GM23248 (cell line): ENCODE measurements at regions not wholly inside any gene's neighbourhood (a gene's known extent, or its start where the extent isn't known, plus 50 kb on each side); places are given as distances from the start of the nearest gene placed in this dataset.

ENCODE experiments used
- DNase-seq: peaks from one replicate; pipeline ENCODE4 v3.0.0-alpha.2; 2015
- H2AFZ ChIP-seq: fragments of 200-600 bp; sonication (generic); 2 replicates; pipeline ENCODE4 v1.6.1; 2016; ENCODE audit warnings: antibody characterized with exemption
- H3F3A ChIP-seq: fragments of 200-600 bp; sonication (generic); 2 replicates; pipeline ENCODE4 v1.6.1; 2016; ENCODE audit warnings: mild to moderate bottlenecking, antibody characterized with exemption, mixed run types; ENCODE audit not compliant: insufficient read depth
- H3K27ac ChIP-seq: fragments of 200-600 bp; sonication (generic); 2 replicates; pipeline ENCODE4 v1.5.1; 2016; ENCODE audit warnings: mild to moderate bottlenecking
- H3K27me3 ChIP-seq: fragments of 200-600 bp; sonication (generic); replicated peaks from 2 replicates; pipeline ENCODE4 v1.6.1; 2016; ENCODE audit warnings: mild to moderate bottlenecking; ENCODE audit not compliant: insufficient read depth
- H3K36me3 ChIP-seq: fragments of 200-600 bp; sonication (generic); 2 replicates; pipeline ENCODE4 v1.6.1; 2016; ENCODE audit warnings: low read depth, mild to moderate bottlenecking
- H3K4me1 ChIP-seq: fragments of 200-600 bp; sonication (generic); 2 replicates; pipeline ENCODE4 v1.6.1; 2016; ENCODE audit warnings: mild to moderate bottlenecking; ENCODE audit not compliant: insufficient read depth
- H3K4me2 ChIP-seq: fragments of 200-600 bp; sonication (generic); one replicate; pipeline ENCODE4 v1.6.1; 2016; ENCODE audit warnings: mild to moderate bottlenecking; ENCODE audit not compliant: unreplicated experiment
- H3K4me3 ChIP-seq: fragments of 200-600 bp; sonication (generic); 2 replicates; pipeline ENCODE4 v1.5.1; 2016; ENCODE audit warnings: mild to moderate bottlenecking
- H3K79me2 ChIP-seq: fragments of 200-600 bp; sonication (generic); 2 replicates; pipeline ENCODE4 v1.6.1; 2016; ENCODE audit warnings: mild to moderate bottlenecking; ENCODE audit not compliant: insufficient read depth
- H3K9ac ChIP-seq: fragments of 200-600 bp; sonication (generic); 2 replicates; pipeline ENCODE4 v1.6.1; 2016; ENCODE audit warnings: mild to moderate bottlenecking
- H3K9me2 ChIP-seq: fragments of 200-600 bp; sonication (generic); 2 replicates; pipeline ENCODE4 v1.6.1; 2016; ENCODE audit warnings: mixed run types, mild to moderate bottlenecking, moderate library complexity; ENCODE audit not compliant: insufficient read depth
- H3K9me3 ChIP-seq: fragments of 200-600 bp; sonication (generic); one replicate; pipeline ENCODE4 v1.6.1; 2017; ENCODE audit warnings: low read depth
- H4K20me1 ChIP-seq: fragments of 200-600 bp; sonication (generic); 2 replicates; pipeline ENCODE4 v1.6.0; 2016; ENCODE audit not compliant: insufficient read depth
- EZH2 ChIP-seq: fragments of 200-600 bp; sonication (generic); IDR thresholded peaks from 2 replicates; pipeline ENCODE4 v1.6.1; 2018; ENCODE audit warnings: antibody characterized with exemption, mild to moderate bottlenecking; ENCODE audit not compliant: insufficient read depth, poor library complexity, severe bottlenecking
- EZH2phosphoT487 ChIP-seq: fragments of 200-600 bp; sonication (generic); IDR thresholded peaks from 2 replicates; pipeline ENCODE4 v1.6.1; 2018; ENCODE audit warnings: antibody characterized with exemption, moderate library complexity, mild to moderate bottlenecking, low read depth; ENCODE audit not compliant: insufficient read depth
- WGBS, 2 experiments: methylation state at CpG; one replicate each; pipeline ENCODE4 v1.1.6; 2015 to 2017; ENCODE audit warnings: low lambda C conversion rate in 2 of 2, low coverage in 1 of 2; ENCODE audit errors: missing lambda C conversion rate in 2 of 2; 5-methylcytosine and 5-hydroxymethylcytosine counted together
- in situ Hi-C: fragments of 300-500 bp; cut with MboI; formaldehyde crosslinking; loops from 2 replicates; pipeline ENCODE4 v1.15.0; 2020

GRCh38 chr3:170776887-170777563 is 93.0 kb downstream of the RPL22L1 start:
- H3K4me2 ChIP-seq: no peak overlapping the region
- H3K9me3 ChIP-seq: no peaks in the 10 kb centered on the region
- 75% methylated on average over 5 of the region's 5 CpGs for WGBS, 2 experiments
- H3K4me3 ChIP-seq: no peak overlapping the region
- no peaks in the 10 kb centered on the region for H3F3A ChIP-seq
- TF ChIP-seq EZH2phosphoT487 (no peak), EZH2 (no peak)
- no peaks in the 10 kb centered on the region for H3K27me3 ChIP-seq
- in situ Hi-C loops: no loop called here
- no peaks in the 10 kb centered on the region for H4K20me1 ChIP-seq
- no peaks in the 10 kb centered on the region for H3K36me3 ChIP-seq
- no peaks in the 10 kb centered on the region for H3K79me2 ChIP-seq
- DNase-seq: no peak
- no peak overlapping the region for H2AFZ ChIP-seq
- H3K4me1 ChIP-seq: no peaks in the 10 kb centered on the region
- H3K9me2 ChIP-seq: no peaks in the 10 kb centered on the region
- no peak overlapping the region for H3K9ac ChIP-seq
- H3K27ac ChIP-seq: no peak overlapping the region

GRCh38 chr3:170773682-170774425 is 96.1 kb downstream of the RPL22L1 start:
- Histone ChIP-seq H3K9me3 (no peaks in the 10 kb centered on the region), H3K9me2 (no peaks in the 10 kb centered on the region), H3K4me1 (no peaks in the 10 kb centered on the region), H3K27me3 (no peaks in the 10 kb centered on the region), H3K36me3 (no peaks in the 10 kb centered on the region), H3K27ac (no peak overlapping the region), H3K4me2 (no peak overlapping the region), H4K20me1 (no peaks in the 10 kb centered on the region), H3F3A (no peaks in the 10 kb centered on the region), H3K9ac (no peak overlapping the region), H2AFZ (no peak overlapping the region), H3K4me3 (no peak overlapping the region), H3K79me2 (no peaks in the 10 kb centered on the region)
- TF ChIP-seq EZH2: no peak
- no peak for TF ChIP-seq EZH2phosphoT487
- in situ Hi-C loops: no loop called here
- no peak for DNase-seq
- 92 to 93% methylated on average over 4 of the region's 4 CpGs for WGBS, 2 experiments

GRCh38 chr3:170772175-170772574 is 97.8 kb downstream of the RPL22L1 start:
- peaks cover 3% of the 10 kb centered on the region; the same call in 1 of the 2 replicates for H3F3A ChIP-seq
- in situ Hi-C loops: no loop called here
- H2AFZ ChIP-seq: no peak overlapping the region
- peaks cover 5% of the 10 kb centered on the region; the same call in 1 of the 2 replicates for H3K4me1 ChIP-seq
- H3K27ac ChIP-seq: no peak overlapping the region
- no peaks in the 10 kb centered on the region for H3K9me2 ChIP-seq
- TF ChIP-seq EZH2phosphoT487 (no peak), EZH2 (no peak)
- H3K27me3 ChIP-seq: no peaks in the 10 kb centered on the region
- no peaks in the 10 kb centered on the region for H4K20me1 ChIP-seq
- H3K9ac ChIP-seq: no peak overlapping the region
- DNase-seq: no peak
- no peaks in the 10 kb centered on the region for H3K9me3 ChIP-seq
- H3K4me3 ChIP-seq: no peak overlapping the region
- 56 to 69% methylated on average over 1 of the region's 1 CpG for WGBS, 2 experiments
- no peaks in the 10 kb centered on the region for H3K79me2 ChIP-seq
- H3K4me2 ChIP-seq: no peak overlapping the region
- H3K36me3 ChIP-seq: no peaks in the 10 kb centered on the region

GRCh38 chr3:170768334-170768801 is 101.6 kb downstream of the RPL22L1 start:
- no peak overlapping the region for H3K27ac ChIP-seq
- DNase-seq: peak; percentile 58
- in situ Hi-C loops: no loop called here
- no peaks in the 10 kb centered on the region for H3K9me3 ChIP-seq
- WGBS, 2 experiments: 15 to 39% methylated on average over 2 of the region's 2 CpGs
- H3K9ac ChIP-seq: no peak overlapping the region
- no peaks in the 10 kb centered on the region for H3K79me2 ChIP-seq
- peaks cover 3% of the 10 kb centered on the region; the same call in 1 of the 2 replicates for H3F3A ChIP-seq
- TF ChIP-seq EZH2phosphoT487: no peak
- H3K27me3 ChIP-seq: no peaks in the 10 kb centered on the region
- no peaks in the 10 kb centered on the region for H4K20me1 ChIP-seq
- H3K4me2 ChIP-seq: no peak overlapping the region
- H3K4me3 ChIP-seq: no peak overlapping the region
- peaks cover 5% of the 10 kb centered on the region; the same call in 1 of the 2 replicates for H3K4me1 ChIP-seq
- no peaks in the 10 kb centered on the region for H3K9me2 ChIP-seq
- peak overlapping the region; percentile 66 for H2AFZ ChIP-seq
- H3K36me3 ChIP-seq: no peaks in the 10 kb centered on the region
